HepG2 (cell line): ENCODE measurements at regions not wholly inside any gene's neighbourhood (a gene's known extent, or its start where the extent isn't known, plus 50 kb on each side); places are given as distances from the start of the nearest gene placed in this dataset.

Experiments
- ATAC-seq: fragments of 200-7000 bp; cut with Tn5 transposase; 3 replicates; pipeline ENCODE4 v1.9.1; 2020; ENCODE audit warnings: mild to moderate bottlenecking, moderate library complexity
- BruUV-seq: library from RNA; stranded (reverse); fragments of 400-500 nt; replicated peaks from 2 replicates; lab custom pipeline; 2021; lab: Mats Ljungman, UMichigan
- CTCF ChIA-PET: fragments of 300-600 bp; formaldehyde crosslinking; extraction: SDS; loops from one replicate; lab custom pipeline; 2021; ENCODE audit warnings: low total read pairs, inconsistent platforms, low intra/inter-chr PET ratio; lab: Yijun Ruan, JAX
- POLR2A ChIA-PET: fragments of 350-600 bp; sonication (Branson Sonifier 250); formaldehyde crosslinking; loops from one replicate; lab custom pipeline; 2020; ENCODE audit warnings: antibody characterized with exemption, inconsistent platforms; lab: Yijun Ruan, JAX
- DNase-seq: peaks from one replicate; pipeline ENCODE4 v3.0.0-alpha.2; 2015; ENCODE audit warnings: low spot score
- FAIRE-seq: peaks from 3 replicates; lab custom pipeline; 2011; peaks lifted over from hg19 to GRCh38; lab: Jason Lieb, UNC
- H2AFZ ChIP-seq: one replicate; pipeline ENCODE4 v1.6.1; 2011; ENCODE audit warnings: low read length, inconsistent platforms
- H3K27ac ChIP-seq: fragments of 300-600 bp; 3 replicates; pipeline ENCODE4 v1.8.0; 2011; ENCODE audit warnings: mixed run types, mild to moderate bottlenecking, mixed read lengths, low read length, inconsistent platforms; ENCODE audit not compliant: insufficient read depth; ENCODE audit errors: extremely low read length
- H3K27me3 ChIP-seq, 2 experiments: fragments of 200-600 bp in 1 of 2; 2 replicates in 1 of 2; 3 replicates in 1 of 2; pipeline versions ENCODE4 v1.6.0 to v1.8.0; 2011; ENCODE audit warnings: low read length in 2 of 2, mild to moderate bottlenecking in 2 of 2, moderate library complexity in 2 of 2, inconsistent platforms in 1 of 2; ENCODE audit not compliant: insufficient read depth in 2 of 2, control insufficient read depth in 1 of 2
- H3K36me3 ChIP-seq, 2 experiments: fragments of 200-600 bp in 1 of 2; replicated peaks in 1 of 2; 2 replicates in 1 of 2; 3 replicates in 1 of 2; pipeline versions ENCODE4 v1.5.1 to v1.8.0; 2011; ENCODE audit warnings: low read length in 2 of 2, inconsistent platforms in 1 of 2; ENCODE audit not compliant: insufficient read depth in 2 of 2, control insufficient read depth in 1 of 2
- H3K4me1 ChIP-seq: 2 replicates; pipeline ENCODE4 v1.5.1; 2012; ENCODE audit warnings: low read length, inconsistent platforms; ENCODE audit not compliant: insufficient read depth
- H3K4me2 ChIP-seq: 2 replicates; pipeline ENCODE4 v1.6.0; 2011; ENCODE audit warnings: low read depth, low read length, inconsistent platforms
- H3K4me3 ChIP-seq, 3 experiments: fragments of 200-600 bp in 1 of 3; sonication (generic), shearing (Covaris generic) in 1 of 3; replicated peaks in 1 of 3; 2 replicates each; pipeline ENCODE4 v1.5.1; 2011 to 2016; ENCODE audit warnings: low read length in 3 of 3, inconsistent platforms in 2 of 3, low read depth in 2 of 3, mild to moderate bottlenecking in 2 of 3, control low read depth in 1 of 3, mixed read lengths in 1 of 3; ENCODE audit not compliant: insufficient read depth in 1 of 3
- H3K79me2 ChIP-seq: one replicate; pipeline ENCODE4 v1.6.1; 2011; ENCODE audit warnings: low read length, inconsistent platforms; ENCODE audit not compliant: insufficient read depth
- H3K9ac ChIP-seq: 2 replicates; pipeline ENCODE4 v1.6.0; 2011; ENCODE audit warnings: mild to moderate bottlenecking, low read depth, low read length, inconsistent platforms; ENCODE audit not compliant: insufficient read depth
- H3K9me3 ChIP-seq: 2 replicates; pipeline ENCODE4 v1.5.1; 2012; ENCODE audit warnings: mild to moderate bottlenecking, low read length
- H4K20me1 ChIP-seq: 2 replicates; pipeline ENCODE4 v1.6.0; 2011; ENCODE audit warnings: inconsistent platforms, mild to moderate bottlenecking, low read length, moderate library complexity; ENCODE audit not compliant: insufficient read depth
- NR2F1 ChIP-seq, 2 experiments: fragments of 450-650 bp in 1 of 2; formaldehyde crosslinking in 1 of 2; IDR thresholded peaks; 2 replicates each; pipeline versions ENCODE4 v1.5.0 to v1.6.1; 2016 to 2020; ENCODE audit warnings: mild to moderate bottlenecking in 1 of 2, missing compliant biosample characterization in 1 of 2, missing genetic modification reagents in 1 of 2, moderate library complexity in 1 of 2
- PHF8 ChIP-seq: sonication (generic); formaldehyde crosslinking; IDR thresholded peaks from 2 replicates; pipeline ENCODE4 v1.5.0; 2020; ENCODE audit warnings: missing genetic modification reagents
- RBAK ChIP-seq: sonication (generic); formaldehyde crosslinking; IDR thresholded peaks from 2 replicates; pipeline ENCODE4 v1.5.1; 2020; ENCODE audit warnings: mild to moderate bottlenecking, missing genetic modification reagents
- ZNF749 ChIP-seq: sonication (generic); formaldehyde crosslinking; IDR thresholded peaks from 2 replicates; pipeline ENCODE4 v1.8.0; 2022; ENCODE audit warnings: mild to moderate bottlenecking, missing genetic modification reagents, moderate library complexity, borderline replicate concordance
- WGBS: methylation state at CpG from one replicate; pipeline ENCODE4 v1.1.6; 2017; ENCODE audit warnings: low lambda C conversion rate; 5-methylcytosine and 5-hydroxymethylcytosine counted together
- in situ Hi-C: cut with HindIII; loops from 2 replicates; pipeline ENCODE4 v1.10.0; 2017; ENCODE audit warnings: low pct_unique_long_range_greater_than_20kb; ENCODE audit not compliant: extremely low pct_ligation_motif_present
- intact Hi-C: fragments of 100-400 bp; cut with micrococcal nuclease; formaldehyde crosslinking; loops from one replicate; pipeline ENCODE4 v1.10.0; 2022; ENCODE audit not compliant: unreplicated experiment
- TF ChIP-seq, protein P1 (sequence below): sonication (generic); formaldehyde crosslinking; IDR thresholded peaks from 2 replicates; pipeline ENCODE4 v1.4.0; 2020; ENCODE audit warnings: mild to moderate bottlenecking, missing genetic modification reagents
- TF ChIP-seq, protein P2 (sequence below), 2 experiments: sonication (generic) in 1 of 2; formaldehyde crosslinking in 1 of 2; IDR thresholded peaks; 2 replicates each; pipeline versions ENCODE4 v1.6.1 to v1.9.0; 2014 to 2022; ENCODE audit warnings: antibody characterized with exemption in 1 of 2, borderline replicate concordance in 1 of 2, inconsistent platforms in 1 of 2, low read depth in 1 of 2, missing genetic modification reagents in 1 of 2
- TF ChIP-seq, protein P3 (sequence below): sonication (generic); formaldehyde crosslinking; IDR thresholded peaks from 2 replicates; pipeline ENCODE4 v1.5.1; 2020; ENCODE audit warnings: mild to moderate bottlenecking, missing genetic modification reagents, moderate library complexity

DNA sequence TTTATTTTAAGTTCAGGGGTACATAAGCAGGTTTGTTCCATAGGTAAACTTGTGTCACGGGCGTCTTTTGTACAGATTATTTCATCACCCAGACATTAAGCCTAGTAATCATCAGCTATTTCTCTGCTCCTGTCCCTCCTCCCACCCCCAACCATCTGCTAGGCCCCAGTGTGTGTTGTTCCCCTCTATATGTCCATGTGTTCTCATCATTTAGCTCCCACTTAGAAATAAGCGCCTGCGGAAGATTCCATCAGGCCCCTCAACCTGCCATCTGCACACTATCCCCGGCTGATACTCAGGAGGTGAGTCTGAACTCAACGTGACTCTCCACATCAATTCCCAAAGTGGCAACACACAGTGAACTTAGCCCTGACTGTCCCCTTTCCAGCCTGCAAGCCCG, 228.0 kb upstream of the SYNDIG1 start (continued):
- TF ChIP-seq, protein P1, sequence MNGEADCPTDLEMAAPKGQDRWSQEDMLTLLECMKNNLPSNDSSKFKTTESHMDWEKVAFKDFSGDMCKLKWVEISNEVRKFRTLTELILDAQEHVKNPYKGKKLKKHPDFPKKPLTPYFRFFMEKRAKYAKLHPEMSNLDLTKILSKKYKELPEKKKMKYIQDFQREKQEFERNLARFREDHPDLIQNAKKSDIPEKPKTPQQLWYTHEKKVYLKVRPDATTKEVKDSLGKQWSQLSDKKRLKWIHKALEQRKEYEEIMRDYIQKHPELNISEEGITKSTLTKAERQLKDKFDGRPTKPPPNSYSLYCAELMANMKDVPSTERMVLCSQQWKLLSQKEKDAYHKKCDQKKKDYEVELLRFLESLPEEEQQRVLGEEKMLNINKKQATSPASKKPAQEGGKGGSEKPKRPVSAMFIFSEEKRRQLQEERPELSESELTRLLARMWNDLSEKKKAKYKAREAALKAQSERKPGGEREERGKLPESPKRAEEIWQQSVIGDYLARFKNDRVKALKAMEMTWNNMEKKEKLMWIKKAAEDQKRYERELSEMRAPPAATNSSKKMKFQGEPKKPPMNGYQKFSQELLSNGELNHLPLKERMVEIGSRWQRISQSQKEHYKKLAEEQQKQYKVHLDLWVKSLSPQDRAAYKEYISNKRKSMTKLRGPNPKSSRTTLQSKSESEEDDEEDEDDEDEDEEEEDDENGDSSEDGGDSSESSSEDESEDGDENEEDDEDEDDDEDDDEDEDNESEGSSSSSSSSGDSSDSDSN: no peak
- TF ChIP-seq, protein P2, sequence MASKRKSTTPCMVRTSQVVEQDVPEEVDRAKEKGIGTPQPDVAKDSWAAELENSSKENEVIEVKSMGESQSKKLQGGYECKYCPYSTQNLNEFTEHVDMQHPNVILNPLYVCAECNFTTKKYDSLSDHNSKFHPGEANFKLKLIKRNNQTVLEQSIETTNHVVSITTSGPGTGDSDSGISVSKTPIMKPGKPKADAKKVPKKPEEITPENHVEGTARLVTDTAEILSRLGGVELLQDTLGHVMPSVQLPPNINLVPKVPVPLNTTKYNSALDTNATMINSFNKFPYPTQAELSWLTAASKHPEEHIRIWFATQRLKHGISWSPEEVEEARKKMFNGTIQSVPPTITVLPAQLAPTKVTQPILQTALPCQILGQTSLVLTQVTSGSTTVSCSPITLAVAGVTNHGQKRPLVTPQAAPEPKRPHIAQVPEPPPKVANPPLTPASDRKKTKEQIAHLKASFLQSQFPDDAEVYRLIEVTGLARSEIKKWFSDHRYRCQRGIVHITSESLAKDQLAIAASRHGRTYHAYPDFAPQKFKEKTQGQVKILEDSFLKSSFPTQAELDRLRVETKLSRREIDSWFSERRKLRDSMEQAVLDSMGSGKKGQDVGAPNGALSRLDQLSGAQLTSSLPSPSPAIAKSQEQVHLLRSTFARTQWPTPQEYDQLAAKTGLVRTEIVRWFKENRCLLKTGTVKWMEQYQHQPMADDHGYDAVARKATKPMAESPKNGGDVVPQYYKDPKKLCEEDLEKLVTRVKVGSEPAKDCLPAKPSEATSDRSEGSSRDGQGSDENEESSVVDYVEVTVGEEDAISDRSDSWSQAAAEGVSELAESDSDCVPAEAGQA (IDR thresholded peaks at IDR 0.05; ENCODE audit: low read depth): no peak
- TF ChIP-seq, protein P2 (CRISPR knock-in tag; IDR thresholded peaks at IDR 0.05; ENCODE audit: borderline replicate concordance): no peak

DNA sequence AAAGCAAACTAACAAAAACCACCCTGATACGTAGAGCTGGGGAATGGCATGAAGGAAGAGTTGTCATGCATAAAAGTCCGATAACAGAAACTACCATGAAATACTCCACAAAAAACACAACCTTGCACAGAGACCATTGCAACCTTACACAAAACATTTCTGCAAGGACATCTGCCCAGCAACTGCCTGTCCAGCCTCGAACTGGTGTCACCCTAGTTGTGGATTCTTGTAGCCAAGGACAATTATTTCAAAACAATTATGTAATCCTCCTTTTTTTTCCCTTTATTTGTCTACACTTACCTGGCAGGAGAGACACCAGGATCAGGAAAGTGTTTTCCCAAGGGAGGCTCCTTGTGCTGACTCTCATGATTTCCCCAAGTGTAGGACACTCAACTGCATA, 232.5 kb upstream of the SYNDIG1 start:
- 27% methylated on average over 3 of the region's 3 CpGs for WGBS
- Histone ChIP-seq H3K9me3 (no peaks in the 10 kb centered on the region), H3K4me1 (no peaks in the 10 kb centered on the region), H3K9ac (no peak overlapping the region), H3K4me2 (no peak overlapping the region), H4K20me1 (no peaks in the 10 kb centered on the region), H3K4me3 (no peak overlapping the region), H3K36me3 (no peaks in the 10 kb centered on the region), H3K79me2 (no peaks in the 10 kb centered on the region), H2AFZ (no peak overlapping the region), H3K27ac (no peak overlapping the region), H3K27me3 (0 out of 5 replicates have a peak, but pooled peaks cover 1 to 4% of the 10 kb centered on the region in 2 experiments)
- no TSS peak for BruUV-seq
- FAIRE-seq: no peak
- intact Hi-C loops (no loop called here), in situ Hi-C loops (no loop called here)
- ChIA-PET POLR2A (no interaction called here), CTCF (no interaction called here)
- no peak for DNase-seq
- no peak for ATAC-seq
- no peak for TF ChIP-seq ZNF749 (CRISPR knock-in tag)
- TF ChIP-seq, protein P3, sequence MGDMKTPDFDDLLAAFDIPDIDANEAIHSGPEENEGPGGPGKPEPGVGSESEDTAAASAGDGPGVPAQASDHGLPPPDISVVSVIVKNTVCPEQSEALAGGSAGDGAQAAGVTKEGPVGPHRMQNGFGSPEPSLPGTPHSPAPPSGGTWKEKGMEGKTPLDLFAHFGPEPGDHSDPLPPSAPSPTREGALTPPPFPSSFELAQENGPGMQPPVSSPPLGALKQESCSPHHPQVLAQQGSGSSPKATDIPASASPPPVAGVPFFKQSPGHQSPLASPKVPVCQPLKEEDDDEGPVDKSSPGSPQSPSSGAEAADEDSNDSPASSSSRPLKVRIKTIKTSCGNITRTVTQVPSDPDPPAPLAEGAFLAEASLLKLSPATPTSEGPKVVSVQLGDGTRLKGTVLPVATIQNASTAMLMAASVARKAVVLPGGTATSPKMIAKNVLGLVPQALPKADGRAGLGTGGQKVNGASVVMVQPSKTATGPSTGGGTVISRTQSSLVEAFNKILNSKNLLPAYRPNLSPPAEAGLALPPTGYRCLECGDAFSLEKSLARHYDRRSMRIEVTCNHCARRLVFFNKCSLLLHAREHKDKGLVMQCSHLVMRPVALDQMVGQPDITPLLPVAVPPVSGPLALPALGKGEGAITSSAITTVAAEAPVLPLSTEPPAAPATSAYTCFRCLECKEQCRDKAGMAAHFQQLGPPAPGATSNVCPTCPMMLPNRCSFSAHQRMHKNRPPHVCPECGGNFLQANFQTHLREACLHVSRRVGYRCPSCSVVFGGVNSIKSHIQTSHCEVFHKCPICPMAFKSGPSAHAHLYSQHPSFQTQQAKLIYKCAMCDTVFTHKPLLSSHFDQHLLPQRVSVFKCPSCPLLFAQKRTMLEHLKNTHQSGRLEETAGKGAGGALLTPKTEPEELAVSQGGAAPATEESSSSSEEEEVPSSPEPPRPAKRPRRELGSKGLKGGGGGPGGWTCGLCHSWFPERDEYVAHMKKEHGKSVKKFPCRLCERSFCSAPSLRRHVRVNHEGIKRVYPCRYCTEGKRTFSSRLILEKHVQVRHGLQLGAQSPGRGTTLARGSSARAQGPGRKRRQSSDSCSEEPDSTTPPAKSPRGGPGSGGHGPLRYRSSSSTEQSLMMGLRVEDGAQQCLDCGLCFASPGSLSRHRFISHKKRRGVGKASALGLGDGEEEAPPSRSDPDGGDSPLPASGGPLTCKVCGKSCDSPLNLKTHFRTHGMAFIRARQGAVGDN (CRISPR knock-in tag): no peak
- no peak for TF ChIP-seq RBAK (CRISPR knock-in tag)
- TF ChIP-seq PHF8 (CRISPR knock-in tag): no peak
- no peak for TF ChIP-seq NR2F1 (CRISPR knock-in tag; IDR thresholded peaks at IDR 0.05)
